RPMI8226 (cell line): ENCODE measurements at regions not wholly inside any gene's neighbourhood (a gene's known extent, or its start where the extent isn't known, plus 50 kb on each side); places are given as distances from the start of the nearest gene placed in this dataset.

Experiments used
- DNase-seq: peaks from one replicate; pipeline ENCODE4 v3.0.0-alpha.2; 2015

- no peak for DNase-seq
Observed at GRCh38 chr1:93815366-93816110, 63.5 kb downstream of the DNTTIP2 start.

GRCh38 chr1:93814795-93815340, 64.1 kb downstream of the DNTTIP2 start:
- no peak for DNase-seq

- DNase-seq, result peak; percentile 55
Observed at GRCh38 chr1:93814059-93814794, 64.8 kb downstream of the DNTTIP2 start.

GRCh38 chr1:93813076-93813475, 65.9 kb downstream of the DNTTIP2 start:
- no peak for DNase-seq

- DNase-seq, result no peak
Observed at GRCh38 chr1:93811326-93812065, 67.5 kb downstream of the DNTTIP2 start.

GRCh38 chr1:93810316-93810715, 68.7 kb downstream of the DNTTIP2 start:
- DNase-seq, result no peak

GRCh38 chr1:93808871-93809270, 70.1 kb downstream of the DNTTIP2 start:
- DNase-seq, result no peak

GRCh38 chr1:93807311-93807930, 71.6 kb downstream of the DNTTIP2 start:
- no peak for DNase-seq

- DNase-seq, result no peak
Observed at GRCh38 chr1:93805027-93805610, 73.9 kb downstream of the DNTTIP2 start.

GRCh38 chr1:93804412-93804811, 74.6 kb downstream of the DNTTIP2 start:
- no peak for DNase-seq

- DNase-seq, result no peak
Observed at GRCh38 chr1:93801471-93801870, 77.5 kb downstream of the DNTTIP2 start.

GRCh38 chr1:93800856-93801255, 78.2 kb downstream of the DNTTIP2 start:
- no peak for DNase-seq

- DNase-seq, result no peak
Observed at GRCh38 chr1:93798291-93798690, 80.7 kb downstream of the DNTTIP2 start.

- no peak for DNase-seq
Observed at GRCh38 chr1:93784538-93784937, 94.5 kb downstream of the DNTTIP2 start.

- no peak for DNase-seq
Observed at GRCh38 chr1:93783876-93784275, 95.1 kb downstream of the DNTTIP2 start.

- no peak for DNase-seq
Observed at GRCh38 chr1:93779540-93780165, 98.0 kb upstream of the BCAR3 start.

- no peak for DNase-seq
Observed at GRCh38 chr1:93778457-93778856, 96.8 kb upstream of the BCAR3 start.

GRCh38 chr1:93777255-93777654, 95.6 kb upstream of the BCAR3 start:
- DNase-seq, result no peak

GRCh38 chr1:93776728-93777127, 95.1 kb upstream of the BCAR3 start:
- no peak for DNase-seq

- DNase-seq, result no peak
Observed at GRCh38 chr1:93775224-93775623, 93.6 kb upstream of the BCAR3 start.

- DNase-seq, result no peak
Observed at GRCh38 chr1:93774707-93775106, 93.1 kb upstream of the BCAR3 start.
